ENCODE measurements at regions not wholly inside any gene's neighbourhood (a gene's known extent, or its start where the extent isn't known, plus 50 kb on each side); places are given as distances from the start of the nearest gene placed in this dataset.

DNA sequence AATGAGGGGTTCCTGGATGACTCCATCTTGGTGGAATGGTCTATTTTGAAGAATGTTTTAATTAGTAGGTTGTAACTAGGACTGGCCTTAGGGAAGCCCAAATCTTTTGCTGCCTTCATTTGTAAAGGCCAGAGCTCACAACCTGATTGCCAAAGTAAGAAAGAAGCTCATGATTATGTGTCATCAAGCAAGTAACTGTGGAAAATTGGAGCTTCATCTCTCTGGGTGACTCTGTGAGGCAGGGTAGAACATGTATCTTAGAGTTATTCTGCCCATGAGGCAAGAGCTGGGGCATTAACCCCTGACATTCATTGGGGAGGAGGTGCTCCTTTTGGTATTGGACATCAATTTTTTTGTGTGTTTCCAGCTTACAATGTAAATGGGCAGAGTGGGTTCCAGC is 273.9 kb upstream of the JAG1 start:
- DNase-seq (ENCODE audit: low read depth in 2 of 3, low spot score in 2 of 3): no peak

- no peak for DNase-seq (ENCODE audit: low read depth in 2 of 3, low spot score in 2 of 3)
These were observed 276.4 kb upstream of the JAG1 start for GRCh38 chr20:10949930-10950783.

DNA sequence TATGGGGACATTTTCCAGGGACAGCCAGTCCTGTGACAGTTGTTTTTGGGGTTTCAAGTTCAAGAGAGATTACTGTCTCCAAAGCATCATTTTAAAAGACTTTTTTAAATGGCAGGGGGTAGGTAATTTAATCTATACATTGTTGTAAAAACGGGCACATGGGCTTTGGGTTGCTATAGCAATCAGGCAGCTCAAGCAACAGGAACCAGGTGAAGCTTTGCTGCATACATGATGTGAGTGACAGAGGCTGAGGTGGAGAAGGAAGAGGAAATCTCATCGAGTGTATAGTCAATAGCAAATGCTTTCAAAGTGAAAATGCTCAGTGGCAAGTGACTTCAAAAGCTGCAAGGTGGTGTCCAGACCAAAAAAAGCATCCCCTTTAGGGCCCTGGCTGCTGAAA is 277.4 kb upstream of the JAG1 start:
- no peak for DNase-seq (ENCODE audit: low read depth in 2 of 3, low spot score in 2 of 3)

DNA sequence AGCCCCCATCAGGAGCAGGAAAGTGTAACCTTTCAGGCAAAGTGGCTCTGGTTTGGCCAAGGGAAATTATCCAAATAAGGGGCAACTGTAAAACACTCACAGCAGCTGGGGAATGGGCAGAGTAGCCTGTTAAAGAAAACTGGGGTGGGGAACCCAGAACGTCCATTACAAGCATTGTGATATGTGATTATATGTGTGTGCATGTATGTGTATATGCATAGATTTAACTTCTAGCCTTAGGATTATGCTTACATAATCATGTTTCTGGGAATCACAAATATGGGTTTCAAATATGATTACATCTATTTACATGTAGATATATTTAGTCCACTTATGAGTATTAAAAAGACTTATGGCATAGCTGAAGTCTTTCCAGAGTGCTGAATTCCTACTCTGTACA is 278.1 kb upstream of the JAG1 start:
- DNase-seq (ENCODE audit: low read depth in 2 of 3, low spot score in 2 of 3): no peak

- DNase-seq (ENCODE audit: low read depth in 2 of 3, low spot score in 2 of 3): no peak
These were observed 279.6 kb upstream of the JAG1 start for GRCh38 chr20:10953437-10953836.

DNA sequence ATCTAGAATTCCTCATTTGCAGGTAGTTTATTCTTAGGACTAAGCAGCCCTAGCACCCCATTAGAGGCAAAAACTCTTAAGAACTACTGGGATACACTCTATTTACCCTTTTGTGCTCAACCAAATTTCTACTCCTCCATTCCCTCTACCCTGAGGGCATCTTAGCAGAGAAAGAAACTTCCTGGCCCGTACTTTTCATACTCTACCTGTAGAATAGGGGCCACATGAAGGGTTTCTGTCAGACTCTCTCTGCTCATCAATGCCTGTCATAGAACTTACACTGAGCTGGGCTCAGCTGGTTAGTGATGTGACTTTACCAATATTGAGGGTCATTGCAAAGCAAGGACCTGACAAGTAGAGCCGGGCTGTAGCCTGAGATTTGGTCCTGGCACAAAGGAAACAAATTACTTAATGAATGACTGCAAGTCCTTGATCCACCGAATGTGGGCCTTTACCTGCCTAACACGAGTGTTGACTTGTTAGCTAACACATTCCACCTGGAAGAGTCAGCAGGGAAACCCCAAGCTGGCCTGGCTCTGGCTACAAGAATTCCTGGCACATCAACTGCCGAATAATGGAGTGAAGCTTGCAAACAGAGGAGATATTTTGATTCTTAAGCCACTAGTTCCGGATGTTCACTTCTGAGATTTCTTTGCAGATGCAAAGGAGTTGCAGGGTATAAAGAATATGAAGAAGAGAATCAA is 280.5 kb upstream of the JAG1 start:
- DNase-seq (ENCODE audit: low read depth in 2 of 3, low spot score in 2 of 3): no peak

- peak in 1 of 3 donors; percentile 2 for DNase-seq (ENCODE audit: low read depth in 2 of 3, low spot score in 2 of 3)
These were observed 281.2 kb upstream of the JAG1 start for GRCh38 chr20:10954908-10955580.

DNA sequence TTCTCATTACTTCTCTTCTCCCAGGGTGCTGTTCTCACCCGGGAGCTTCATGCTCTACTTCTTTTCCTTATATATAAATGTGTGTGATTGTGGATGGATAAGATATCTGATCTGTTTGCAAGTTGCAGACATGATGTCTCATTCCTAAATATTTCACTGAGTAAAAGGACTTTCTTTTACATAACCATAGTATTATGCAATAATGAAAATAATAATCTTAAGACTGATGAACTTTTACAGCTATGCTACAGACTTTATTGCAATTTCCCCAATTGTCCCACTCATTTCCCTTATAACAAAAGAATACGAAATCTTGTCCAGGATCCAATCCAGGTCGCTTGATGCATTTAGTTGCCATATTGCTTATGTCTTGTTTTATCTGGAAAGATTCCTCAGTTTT is 284.5 kb upstream of the JAG1 start:
- no peak for DNase-seq (ENCODE audit: low read depth in 2 of 3, low spot score in 2 of 3)

DNA sequence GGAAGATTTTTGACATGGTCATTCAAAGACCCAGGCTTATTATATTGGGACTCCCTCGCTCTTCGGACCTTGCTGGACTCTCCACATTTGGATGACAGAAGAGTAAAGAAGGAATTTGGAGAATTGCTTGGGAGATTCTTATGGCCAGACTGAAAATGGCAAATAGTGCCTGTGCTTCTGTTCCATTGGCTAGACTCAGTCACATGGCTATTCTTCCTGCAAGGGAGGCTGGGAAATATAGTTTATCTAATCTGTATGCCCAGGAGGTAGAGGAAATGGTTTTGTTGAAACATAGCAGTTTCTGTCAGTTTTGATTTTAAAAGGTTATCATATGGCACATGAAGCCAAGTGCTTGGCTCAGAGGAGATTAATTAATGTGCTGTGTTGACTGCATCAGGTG is 286.6 kb upstream of the JAG1 start:
- no peak for DNase-seq (ENCODE audit: low read depth in 2 of 3, low spot score in 2 of 3)

DNA sequence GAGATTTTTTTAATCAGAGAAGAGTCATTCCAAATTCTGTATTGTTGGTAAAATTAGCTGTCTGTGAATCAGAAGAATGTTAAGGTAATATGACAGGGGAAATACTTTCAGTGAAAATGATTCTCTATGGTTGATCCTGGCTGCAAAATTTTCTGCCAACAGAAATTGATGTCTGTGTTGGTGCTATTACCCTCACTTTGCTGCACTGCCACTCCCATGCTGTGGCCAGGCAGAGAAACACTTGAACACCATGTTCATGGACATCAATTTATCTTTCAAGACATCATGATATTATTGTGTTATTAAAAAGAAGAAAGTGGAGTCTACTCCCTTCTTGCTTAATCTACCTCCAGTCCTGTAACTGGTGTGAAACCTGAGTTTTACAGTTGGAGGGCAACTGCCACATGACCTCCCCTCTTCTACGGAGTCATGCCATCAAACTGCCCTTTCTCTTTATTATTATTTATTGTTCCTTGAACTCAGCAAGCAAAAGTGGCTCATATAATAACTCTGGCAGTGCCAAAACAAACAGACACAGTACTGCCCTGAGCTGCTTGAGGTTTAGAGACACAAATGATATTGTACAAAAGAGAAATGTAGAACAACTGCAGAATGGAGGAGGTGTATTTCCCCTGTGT is 288.0 kb upstream of the JAG1 start:
- no peak for DNase-seq (ENCODE audit: low read depth in 2 of 3, low spot score in 2 of 3)

GRCh38 chr20:10962937-10963336 is 289.1 kb upstream of the JAG1 start:
- DNase-seq (ENCODE audit: low read depth in 2 of 3, low spot score in 2 of 3): no peak

DNA sequence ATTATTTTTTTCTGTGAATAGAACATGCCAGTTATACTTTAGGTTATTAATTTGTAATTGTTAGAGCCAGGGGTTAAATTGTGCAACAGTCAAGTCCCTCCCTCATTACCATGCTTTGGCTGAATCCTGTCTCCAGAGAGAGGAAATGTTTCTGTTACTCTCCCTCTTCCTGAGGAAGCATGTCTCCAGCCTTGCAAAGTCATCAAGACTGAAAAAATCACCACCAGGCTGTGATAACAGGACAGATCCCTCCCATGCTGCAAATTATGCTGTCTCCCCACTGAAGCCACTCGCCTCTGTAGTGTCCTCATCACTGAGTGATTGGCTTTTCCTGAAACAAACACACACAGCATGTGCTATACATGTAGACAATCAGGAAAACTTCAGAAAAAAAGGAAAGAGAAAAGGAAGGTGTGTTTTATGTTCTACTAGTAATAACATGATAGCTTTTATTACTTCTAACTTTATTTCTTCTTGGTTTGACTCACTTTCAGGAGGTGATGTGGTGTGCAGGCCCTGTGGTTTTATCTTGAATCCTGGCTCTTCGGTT is 290.0 kb upstream of the JAG1 start:
- DNase-seq (ENCODE audit: low read depth in 2 of 3, low spot score in 2 of 3): no peak

- no peak for DNase-seq (ENCODE audit: low read depth in 2 of 3, low spot score in 2 of 3)
These were observed 292.2 kb upstream of the JAG1 start for GRCh38 chr20:10965936-10966470.

- no peak for DNase-seq (ENCODE audit: low read depth in 2 of 3, low spot score in 2 of 3)
These were observed 296.3 kb upstream of the JAG1 start for GRCh38 chr20:10970109-10970508.

GRCh38 chr20:10971096-10971495 is 297.3 kb upstream of the JAG1 start:
- no peak for DNase-seq (ENCODE audit: low read depth in 2 of 3, low spot score in 2 of 3)

DNA sequence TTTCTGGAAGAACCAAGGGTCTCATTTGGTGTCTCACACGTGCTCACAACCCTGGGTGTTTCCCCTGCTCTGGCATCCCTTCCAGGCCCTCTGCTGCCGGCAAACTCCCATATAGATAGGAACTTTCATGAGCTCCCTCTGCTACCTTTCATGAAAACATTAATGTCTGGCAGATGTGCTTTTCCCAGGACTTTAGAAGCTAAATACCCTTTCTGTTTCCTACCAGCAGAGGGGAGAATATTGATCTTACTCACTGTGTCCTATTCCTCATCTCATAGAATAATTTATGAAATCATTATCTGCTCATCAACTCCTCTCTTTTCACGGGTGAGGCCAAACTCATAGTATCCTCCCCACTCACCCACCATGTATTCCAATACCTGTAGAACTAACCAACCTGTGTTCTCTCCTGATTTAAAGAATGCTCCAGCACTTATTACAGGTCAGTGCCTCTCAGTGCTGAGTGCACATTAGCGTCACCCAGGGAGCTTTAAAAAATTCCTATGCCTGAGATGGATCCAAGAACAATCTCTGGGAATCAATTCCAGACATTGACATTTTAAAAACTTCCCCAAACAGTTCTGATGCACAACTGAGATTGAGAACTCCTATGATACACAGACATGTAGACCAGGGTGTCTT is 298.5 kb upstream of the JAG1 start:
- no peak for DNase-seq (ENCODE audit: low read depth in 2 of 3, low spot score in 2 of 3)

DNA sequence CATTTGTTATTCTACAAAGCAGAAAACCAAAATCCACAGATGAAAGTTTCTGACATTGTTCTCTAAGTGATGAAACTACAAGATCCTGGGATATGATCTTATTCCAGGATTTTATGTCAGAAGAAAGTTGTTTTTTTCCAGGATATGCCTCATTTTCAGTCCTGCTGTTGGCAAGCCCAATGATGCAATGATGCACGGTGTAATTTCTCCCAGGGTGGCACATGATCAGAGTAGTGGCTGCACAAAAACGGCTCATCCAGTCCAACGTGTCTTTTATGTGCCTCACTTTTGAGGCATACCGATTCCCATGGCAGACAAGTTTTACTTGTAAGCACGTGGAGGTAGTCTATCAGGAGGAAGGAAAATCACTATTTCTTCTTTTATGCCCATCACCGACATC is 302.3 kb upstream of the JAG1 start:
- no peak for DNase-seq (ENCODE audit: low read depth in 2 of 3, low spot score in 2 of 3)

GRCh38 chr20:10978019-10978702 is 304.4 kb upstream of the JAG1 start:
- no peak for DNase-seq (ENCODE audit: low read depth in 2 of 3, low spot score in 2 of 3)

DNA sequence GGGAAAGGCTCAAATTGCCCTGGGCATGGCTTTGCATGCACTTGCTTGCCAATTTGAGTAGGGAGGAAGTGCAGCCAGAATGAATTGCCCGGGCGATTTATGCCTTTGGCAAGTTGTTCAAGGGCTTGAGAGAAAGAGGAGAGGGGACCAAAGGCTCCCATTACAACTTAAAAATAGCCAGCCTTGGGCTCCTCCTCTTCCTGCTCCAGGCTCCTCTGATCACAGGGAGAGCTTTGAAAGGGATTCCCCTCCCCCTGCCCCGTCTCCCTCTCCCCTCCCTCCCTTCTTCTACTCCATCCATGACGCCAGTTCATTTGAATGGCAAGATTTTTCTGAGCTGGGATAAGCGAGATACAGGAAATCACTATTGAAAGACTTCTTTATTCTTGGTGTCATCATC is 304.9 kb upstream of the JAG1 start:
- DNase-seq (ENCODE audit: low read depth in 2 of 3, low spot score in 2 of 3): no peak

DNA sequence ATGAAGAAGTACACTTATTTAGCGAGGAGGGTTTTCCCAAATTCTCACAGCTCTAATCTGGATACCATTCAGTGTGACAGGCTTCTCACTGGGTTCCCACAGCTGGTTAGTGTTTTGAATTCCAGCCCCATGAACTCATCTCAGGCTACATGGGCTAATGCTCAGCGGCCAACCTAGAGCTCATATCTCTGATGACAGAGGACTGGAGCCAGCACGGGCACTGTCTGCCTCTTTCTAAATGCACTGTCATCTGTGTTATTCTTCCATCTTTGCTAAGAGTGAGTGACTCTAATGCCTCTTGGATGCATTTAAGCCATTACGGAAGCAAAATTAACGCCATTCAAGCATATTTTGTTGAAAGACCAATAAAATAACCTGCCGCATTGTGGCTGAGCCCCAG is 308.9 kb upstream of the JAG1 start:
- DNase-seq (ENCODE audit: low read depth in 2 of 3, low spot score in 2 of 3): no peak

All from hematopoietic multipotent progenitor cell (in vitro differentiated cells).